ENCODE measurements at regions not wholly inside any gene's neighbourhood (a gene's known extent, or its start where the extent isn't known, plus 50 kb on each side); places are given as distances from the start of the nearest gene placed in this dataset.

GRCh38 chr9:16202221-16202620 is 649.4 kb downstream of the CCDC171 start:
- Histone ChIP-seq H3K4me3 (ENCODE audit: low read depth, low read length, poor library complexity, severe bottlenecking) (no peak overlapping the region), H3K4me1 (ENCODE audit: insufficient read depth, low read length, poor library complexity, severe bottlenecking) (no peaks in the 10 kb centered on the region), H3K9me2 (ENCODE audit: insufficient read depth, low read length) (no peaks in the 10 kb centered on the region), H3K9me3 (ENCODE audit: low read length) (no peaks in the 10 kb centered on the region), H3K27ac (ENCODE audit: low read depth, low read length, poor library complexity, severe bottlenecking) (no peak overlapping the region), H4K20me1 (ENCODE audit: insufficient read depth, low read length) (no peaks in the 10 kb centered on the region), H3K79me2 (ENCODE audit: insufficient read depth, low read depth, low read length) (no peaks in the 10 kb centered on the region), H2AFZ (ENCODE audit: low read length) (no peak overlapping the region), H3K4me2 (ENCODE audit: low read length) (no peak overlapping the region), H3K36me3 (ENCODE audit: insufficient read depth, low read length) (no peaks in the 10 kb centered on the region)
- no peak for DNase-seq (ENCODE audit: low spot score)
- no peak for TF ChIP-seq CTCF (conservative IDR thresholded peaks at IDR 0.05; ENCODE audit: low read length)
- no peak for TF ChIP-seq EZH2phosphoT487 (IDR thresholded peaks at IDR 0.05; ENCODE audit: borderline replicate concordance, low read depth, low read length)
- POLR2A ChIA-PET = interaction anchor here (0.6 kb wide), 1 partner anchor 8 kb away, joined by 3 read pairs; no protein-coding TSS in a partner anchor
- intact Hi-C loops (cut with micrococcal nuclease; ENCODE audit: unreplicated experiment) = no loop called here
- no TSS peak for BruUV-seq (replicated peaks)
- CTCF ChIA-PET (ENCODE audit: unreplicated experiment) = no interaction called here

DNA sequence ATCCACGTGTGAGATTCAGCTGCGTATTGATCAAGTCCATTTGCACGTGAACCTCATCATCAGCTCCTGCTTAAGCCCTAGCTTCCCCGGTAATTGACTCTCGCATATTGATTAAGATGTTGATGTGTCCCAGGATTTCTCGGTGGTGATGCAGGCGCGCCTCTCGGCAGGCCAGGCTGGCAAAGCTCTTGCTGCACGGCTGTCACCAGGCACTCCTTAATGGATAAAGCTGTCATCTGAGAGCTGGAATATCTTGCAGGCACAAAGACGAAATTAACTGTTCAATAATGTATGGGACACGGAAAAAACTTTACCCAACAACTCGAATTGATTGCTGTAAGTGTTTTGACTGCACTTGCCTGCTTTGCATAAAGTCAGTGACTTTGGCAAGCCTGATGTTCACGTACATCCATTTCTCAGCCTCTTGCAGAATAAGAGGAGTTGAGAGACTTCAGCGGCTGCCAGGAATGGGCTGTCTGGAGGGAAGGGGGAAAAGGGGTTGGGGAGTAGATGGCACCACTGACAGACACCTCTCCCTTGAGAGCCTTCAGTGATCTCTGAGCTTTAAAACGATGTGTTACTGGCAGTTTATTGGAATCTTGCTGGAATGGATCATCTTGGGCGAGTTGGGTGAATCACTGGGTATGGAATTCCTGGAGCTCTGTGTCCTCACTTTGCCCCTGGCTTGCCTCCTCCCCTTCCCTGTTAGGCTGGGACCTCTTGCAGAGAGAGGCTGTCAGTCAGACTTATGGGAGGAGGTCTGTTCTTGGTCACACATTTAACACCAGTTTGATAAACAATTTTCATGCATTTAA is 650.3 kb downstream of the CCDC171 start:
- Histone ChIP-seq H3K4me2 (ENCODE audit: low read length) (no peak overlapping the region), H3K36me3 (ENCODE audit: insufficient read depth, low read length) (no peaks in the 10 kb centered on the region), H3K4me1 (ENCODE audit: insufficient read depth, low read length, poor library complexity, severe bottlenecking) (no peaks in the 10 kb centered on the region), H3K79me2 (ENCODE audit: insufficient read depth, low read depth, low read length) (no peaks in the 10 kb centered on the region), H3K9me3 (ENCODE audit: low read length) (no peaks in the 10 kb centered on the region), H3K9me2 (ENCODE audit: insufficient read depth, low read length) (no peaks in the 10 kb centered on the region), H4K20me1 (ENCODE audit: insufficient read depth, low read length) (no peaks in the 10 kb centered on the region), H3K27ac (ENCODE audit: low read depth, low read length, poor library complexity, severe bottlenecking) (no peak overlapping the region), H2AFZ (ENCODE audit: low read length) (no peak overlapping the region), H3K4me3 (ENCODE audit: low read depth, low read length, poor library complexity, severe bottlenecking) (no peak overlapping the region)
- no peak for TF ChIP-seq EZH2phosphoT487 (IDR thresholded peaks at IDR 0.05; ENCODE audit: borderline replicate concordance, low read depth, low read length)
- TF ChIP-seq CTCF (conservative IDR thresholded peaks at IDR 0.05; ENCODE audit: low read length) = no peak
- intact Hi-C loops (cut with micrococcal nuclease; ENCODE audit: unreplicated experiment) = no loop called here
- no TSS peak for BruUV-seq (replicated peaks)
- no peak for DNase-seq (ENCODE audit: low spot score)
- POLR2A ChIA-PET = interaction anchor here (0.6 kb wide), 1 partner anchor 9 kb away, joined by 3 read pairs; no protein-coding TSS in a partner anchor
- CTCF ChIA-PET (ENCODE audit: unreplicated experiment) = no interaction called here
